H1 (cell line): ENCODE measurements at regions not wholly inside any gene's neighbourhood (a gene's known extent, or its start where the extent isn't known, plus 50 kb on each side); places are given as distances from the start of the nearest gene placed in this dataset.

ENCODE experiments used
- CTCF ChIA-PET: fragments of 300-600 bp; sonication (Branson Sonifier 250); formaldehyde crosslinking; loops from one replicate; lab custom pipeline; 2021; ENCODE audit not compliant: partially characterized antibody; lab: Charles Lee
- POLR2A ChIA-PET: fragments of 300-600 bp; sonication (Branson Sonifier 250); formaldehyde crosslinking; loops from one replicate; lab custom pipeline; 2021; ENCODE audit warnings: inconsistent platforms; ENCODE audit not compliant: partially characterized antibody; lab: Charles Lee
- DNase-seq, 2 experiments: peaks; one replicate each; pipeline versions ENCODE4 v3.0.0 to v3.0.0-alpha.2; 2010 to 2022; ENCODE audit warnings: low spot score in 2 of 2, low read depth in 1 of 2, mixed read lengths in 1 of 2
- FAIRE-seq: peaks from 2 replicates; lab custom pipeline; 2011; peaks lifted over from hg19 to GRCh38; lab: Jason Lieb, UNC
- H2AFZ ChIP-seq: 2 replicates; pipeline ENCODE4 v1.8.1; 2012; ENCODE audit warnings: low read length, inconsistent platforms
- H2AK5ac ChIP-seq: 2 replicates; pipeline ENCODE4 v1.6.1; 2013; ENCODE audit warnings: low read depth, low read length
- H2BK120ac ChIP-seq: replicated peaks from 2 replicates; pipeline ENCODE3; 2013; ENCODE audit warnings: low read depth, low read length, inconsistent platforms
- H2BK12ac ChIP-seq: 2 replicates; pipeline ENCODE4 v1.6.1; 2013; ENCODE audit warnings: low read depth, low read length
- H2BK15ac ChIP-seq: 2 replicates; pipeline ENCODE4 v1.6.1; 2013; ENCODE audit warnings: low read length
- H2BK20ac ChIP-seq: 2 replicates; pipeline ENCODE4 v1.6.1; 2013; ENCODE audit warnings: low read length
- H2BK5ac ChIP-seq: 2 replicates; pipeline ENCODE4 v1.6.1; 2013; ENCODE audit warnings: low read depth, low read length
- H3K14ac ChIP-seq: 2 replicates; pipeline ENCODE4 v1.6.1; 2013; ENCODE audit warnings: inconsistent platforms; ENCODE audit not compliant: insufficient read length
- H3K18ac ChIP-seq: 2 replicates; pipeline ENCODE4 v1.6.1; 2013; ENCODE audit warnings: low read length; ENCODE audit errors: extremely low read depth
- H3K23ac ChIP-seq: 2 replicates; pipeline ENCODE4 v1.6.1; 2013; ENCODE audit warnings: inconsistent platforms; ENCODE audit not compliant: insufficient read length
- H3K23me2 ChIP-seq: 2 replicates; pipeline ENCODE4 v1.6.1; 2013; ENCODE audit warnings: low read depth, low read length
- H3K27ac ChIP-seq: 2 replicates; pipeline ENCODE4 v1.6.1; 2011; ENCODE audit warnings: low read depth, low read length, inconsistent platforms
- H3K27me3 ChIP-seq, 4 experiments: replicated peaks in 1 of 4; 1 replicate in 1 of 4; 2 replicates in 3 of 4; pipeline versions ENCODE4 v1.6.1 to v1.8.1; 2011 to 2013; ENCODE audit warnings: low read length in 3 of 4, mild to moderate bottlenecking in 3 of 4, inconsistent platforms in 2 of 4, mixed read lengths in 2 of 4, moderate library complexity in 1 of 4; ENCODE audit not compliant: control insufficient read depth in 3 of 4, insufficient read depth in 3 of 4; ENCODE audit errors: extremely low read depth in 1 of 4
- H3K36me3 ChIP-seq, 4 experiments: 2 replicates each; pipeline versions ENCODE4 v1.6.1 to v1.8.1; 2011 to 2013; ENCODE audit warnings: mild to moderate bottlenecking in 4 of 4, low read length in 3 of 4, moderate library complexity in 2 of 4, control low read depth in 1 of 4, inconsistent platforms in 1 of 4; ENCODE audit not compliant: insufficient read depth in 4 of 4, control insufficient read depth in 2 of 4
- H3K4ac ChIP-seq: replicated peaks from 2 replicates; pipeline ENCODE3; 2013; ENCODE audit warnings: low read length, low read depth, mixed read lengths, inconsistent platforms; ENCODE audit not compliant: insufficient read length
- H3K4me1 ChIP-seq, 4 experiments: replicated peaks in 1 of 4; 1 replicate in 1 of 4; 2 replicates in 3 of 4; pipeline versions ENCODE4 v1.6.1 to v1.8.1; 2011 to 2013; ENCODE audit warnings: low read length in 3 of 4, inconsistent platforms in 2 of 4, mixed read lengths in 1 of 4; ENCODE audit not compliant: insufficient read depth in 4 of 4, control insufficient read depth in 3 of 4
- H3K4me2 ChIP-seq, 2 experiments: 2 replicates each; pipeline versions ENCODE4 v1.6.1 to v1.8.1; 2011 to 2013; ENCODE audit warnings: low read depth in 2 of 2, low read length in 2 of 2, control low read depth in 1 of 2, inconsistent platforms in 1 of 2, mild to moderate bottlenecking in 1 of 2; ENCODE audit not compliant: insufficient read depth in 1 of 2
- H3K4me3 ChIP-seq, 4 experiments: fragments of 200-600, 300-600 bp in 1 of 4; sonication (generic), shearing (Covaris generic), sonication (Bioruptor Twin) in 1 of 4; 2 replicates each; pipeline versions ENCODE4 v1.5.1 to v1.8.1; 2011 to 2016; ENCODE audit warnings: low read length in 4 of 4, low read depth in 3 of 4, control low read depth in 2 of 4, inconsistent platforms in 2 of 4, mild to moderate bottlenecking in 2 of 4, mixed read lengths in 1 of 4, moderate library complexity in 1 of 4; ENCODE audit not compliant: insufficient read depth in 2 of 4; ENCODE audit errors: extremely low read depth in 1 of 4
- H3K56ac ChIP-seq: replicated peaks from 2 replicates; pipeline ENCODE3; 2013; ENCODE audit warnings: low read depth, mild to moderate bottlenecking, mixed read lengths, low read length, inconsistent platforms; ENCODE audit not compliant: insufficient read length
- H3K79me1 ChIP-seq: 2 replicates; pipeline ENCODE4 v1.6.1; 2013; ENCODE audit warnings: low read depth, low read length, control low read depth
- H3K79me2 ChIP-seq, 2 experiments: 2 replicates each; pipeline versions ENCODE4 v1.6.1 to v1.8.1; 2012 to 2013; ENCODE audit warnings: low read length in 2 of 2, mild to moderate bottlenecking in 2 of 2, inconsistent platforms in 1 of 2; ENCODE audit not compliant: insufficient read depth in 2 of 2, control insufficient read depth in 1 of 2
- H3K9ac ChIP-seq, 4 experiments: replicated peaks in 1 of 4; 1 replicate in 1 of 4; 2 replicates in 3 of 4; pipeline versions ENCODE4 v1.6.1 to v1.8.1; 2011 to 2013; ENCODE audit warnings: low read depth in 3 of 4, low read length in 3 of 4, control low read depth in 2 of 4, mild to moderate bottlenecking in 2 of 4, moderate library complexity in 2 of 4, inconsistent platforms in 1 of 4; ENCODE audit errors: extremely low read depth in 1 of 4
- H3K9me3 ChIP-seq, 2 experiments: 2 replicates each; pipeline versions ENCODE4 v1.6.1 to v1.8.1; 2012 to 2013; ENCODE audit warnings: mild to moderate bottlenecking in 2 of 2, moderate library complexity in 2 of 2, control low read depth in 1 of 2, inconsistent platforms in 1 of 2, low read depth in 1 of 2, low read length in 1 of 2, mixed read lengths in 1 of 2; ENCODE audit not compliant: insufficient read depth in 2 of 2
- H4K20me1 ChIP-seq, 2 experiments: replicated peaks in 1 of 2; 2 replicates each; pipeline versions ENCODE3 to v1.8.1; 2011 to 2013; ENCODE audit warnings: inconsistent platforms in 2 of 2, low read length in 2 of 2, mild to moderate bottlenecking in 1 of 2; ENCODE audit not compliant: insufficient read depth in 2 of 2, control insufficient read depth in 1 of 2
- H4K5ac ChIP-seq: 2 replicates; pipeline ENCODE4 v1.6.1; 2013; ENCODE audit warnings: low read length, low read depth, mixed read lengths, inconsistent platforms; ENCODE audit not compliant: insufficient read length
- H4K8ac ChIP-seq: 2 replicates; pipeline ENCODE4 v1.8.0; 2013; ENCODE audit warnings: mild to moderate bottlenecking, moderate library complexity, low read length, inconsistent platforms; ENCODE audit not compliant: insufficient read depth; ENCODE audit errors: extremely low read depth
- H4K91ac ChIP-seq: replicated peaks from 2 replicates; pipeline ENCODE3; 2013; ENCODE audit warnings: low read length, mixed read lengths, inconsistent platforms; ENCODE audit not compliant: insufficient read length
- EP300 ChIP-seq, 2 experiments: IDR thresholded peaks; 1 replicate in 1 of 2; 2 replicates in 1 of 2; pipeline ENCODE4 v1.6.1; 2011 to 2012; ENCODE audit warnings: low read depth in 2 of 2, low read length in 2 of 2, mild to moderate bottlenecking in 2 of 2, borderline replicate concordance in 1 of 2, inconsistent platforms in 1 of 2, moderate library complexity in 1 of 2
- KDM1A ChIP-seq: fragments of 200-600, 300-600 bp; sonication (generic); IDR thresholded peaks from 2 replicates; pipeline ENCODE4 v1.7.1; 2016; ENCODE audit warnings: mild to moderate bottlenecking, low read length, borderline replicate concordance
- POLR2AphosphoS5 ChIP-seq: IDR thresholded peaks from 2 replicates; pipeline ENCODE4 v1.6.1; 2011; ENCODE audit warnings: low read depth, low read length
- RBBP5 ChIP-seq: IDR thresholded peaks from 2 replicates; pipeline ENCODE4 v1.7.1; 2012; ENCODE audit warnings: low read depth, mild to moderate bottlenecking, inconsistent platforms, low read length, moderate library complexity, borderline replicate concordance
- SAP30 ChIP-seq: fragments of 300-600 bp; sonication (generic); IDR thresholded peaks from 2 replicates; pipeline ENCODE4 v1.7.1; 2012; ENCODE audit warnings: low read length, moderate library complexity, mild to moderate bottlenecking, inconsistent platforms; ENCODE audit not compliant: insufficient read depth, insufficient replicate concordance
- SIRT6 ChIP-seq: IDR thresholded peaks from one replicate; pipeline ENCODE4 v1.7.1; 2012; ENCODE audit warnings: low read length, inconsistent platforms
- SP2 ChIP-seq: IDR thresholded peaks from 2 replicates; pipeline ENCODE4 v1.6.1; 2012; ENCODE audit warnings: mild to moderate bottlenecking, low read length, inconsistent platforms
- TF ChIP-seq, protein P1 (sequence below): IDR thresholded peaks from 2 replicates; pipeline ENCODE4 v1.6.1; 2011; ENCODE audit warnings: low read length, improper control_type of control experiment
- TF ChIP-seq, protein P2 (sequence below), 3 experiments: IDR thresholded peaks; 1 replicate in 2 of 3; 2 replicates in 1 of 3; pipeline versions ENCODE4 v1.5.1 to v1.6.1; 2011; ENCODE audit warnings: low read length in 3 of 3, mild to moderate bottlenecking in 3 of 3, inconsistent platforms in 2 of 3, low read depth in 1 of 3, moderate library complexity in 1 of 3; ENCODE audit not compliant: insufficient read depth in 1 of 3; ENCODE audit errors: control extremely low read depth in 1 of 3
- TF ChIP-seq, protein P3 (sequence below): IDR thresholded peaks from 2 replicates; pipeline ENCODE4 v1.6.1; 2012; ENCODE audit warnings: low read length, inconsistent platforms

DNA sequence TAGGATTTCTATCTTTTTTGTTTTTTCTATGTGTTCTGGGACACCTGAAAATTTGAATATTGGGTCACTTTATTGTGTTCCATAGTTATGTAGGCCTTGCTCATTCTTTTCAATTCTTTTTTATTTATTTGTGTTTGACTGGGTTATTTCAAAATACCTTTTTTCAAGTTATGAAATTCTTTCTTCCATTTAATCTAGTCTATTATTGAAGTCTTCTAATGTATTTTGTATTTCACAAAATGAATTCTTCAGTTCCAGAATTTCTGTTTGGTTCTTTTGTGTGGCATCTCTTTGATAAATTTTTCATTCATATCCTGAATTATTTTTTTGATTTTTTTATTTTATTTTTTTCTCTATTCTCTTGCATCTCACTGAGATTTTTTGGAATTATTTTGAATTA lies 628.8 kb downstream of the NR2F1-AS1 start:
- Histone ChIP-seq H2BK12ac (no peak overlapping the region), H3K79me1 (no peaks in the 10 kb centered on the region), H3K14ac (no peak overlapping the region), H3K9ac (no peak overlapping the region), H2BK120ac (no peak overlapping the region), H4K8ac (no peak overlapping the region), H3K36me3 (no peaks in the 10 kb centered on the region), H3K9me3 (no peaks in the 10 kb centered on the region), H3K27ac (no peak overlapping the region), H3K4me3 (no peak overlapping the region), H3K4ac (no peak overlapping the region), H2BK20ac (no peak overlapping the region), H3K4me1 (no peaks in the 10 kb centered on the region), H3K27me3 (no peaks in the 10 kb centered on the region), H2AFZ (no peak overlapping the region), H3K79me2 (no peaks in the 10 kb centered on the region), H3K23me2 (no peaks in the 10 kb centered on the region), H4K20me1 (no peaks in the 10 kb centered on the region), H2BK15ac (no peak overlapping the region), H3K23ac (no peak overlapping the region), H3K4me2 (no peak overlapping the region), H3K56ac (no peak overlapping the region), H3K18ac (no peak overlapping the region), H4K5ac (no peak overlapping the region), H2BK5ac (no peak overlapping the region), H2AK5ac (no peak overlapping the region), H4K91ac (no peak overlapping the region)
- POLR2A ChIA-PET: no interaction called here
- DNase-seq (no peak), FAIRE-seq (no peak)
- CTCF ChIA-PET: no interaction called here
- TF ChIP-seq RBBP5: no peak
- TF ChIP-seq POLR2AphosphoS5: no peak
- TF ChIP-seq KDM1A: no peak
- TF ChIP-seq SIRT6: no peak
- TF ChIP-seq, protein P1, sequence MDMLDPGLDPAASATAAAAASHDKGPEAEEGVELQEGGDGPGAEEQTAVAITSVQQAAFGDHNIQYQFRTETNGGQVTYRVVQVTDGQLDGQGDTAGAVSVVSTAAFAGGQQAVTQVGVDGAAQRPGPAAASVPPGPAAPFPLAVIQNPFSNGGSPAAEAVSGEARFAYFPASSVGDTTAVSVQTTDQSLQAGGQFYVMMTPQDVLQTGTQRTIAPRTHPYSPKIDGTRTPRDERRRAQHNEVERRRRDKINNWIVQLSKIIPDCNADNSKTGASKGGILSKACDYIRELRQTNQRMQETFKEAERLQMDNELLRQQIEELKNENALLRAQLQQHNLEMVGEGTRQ: no peak
- TF ChIP-seq, protein P2, sequence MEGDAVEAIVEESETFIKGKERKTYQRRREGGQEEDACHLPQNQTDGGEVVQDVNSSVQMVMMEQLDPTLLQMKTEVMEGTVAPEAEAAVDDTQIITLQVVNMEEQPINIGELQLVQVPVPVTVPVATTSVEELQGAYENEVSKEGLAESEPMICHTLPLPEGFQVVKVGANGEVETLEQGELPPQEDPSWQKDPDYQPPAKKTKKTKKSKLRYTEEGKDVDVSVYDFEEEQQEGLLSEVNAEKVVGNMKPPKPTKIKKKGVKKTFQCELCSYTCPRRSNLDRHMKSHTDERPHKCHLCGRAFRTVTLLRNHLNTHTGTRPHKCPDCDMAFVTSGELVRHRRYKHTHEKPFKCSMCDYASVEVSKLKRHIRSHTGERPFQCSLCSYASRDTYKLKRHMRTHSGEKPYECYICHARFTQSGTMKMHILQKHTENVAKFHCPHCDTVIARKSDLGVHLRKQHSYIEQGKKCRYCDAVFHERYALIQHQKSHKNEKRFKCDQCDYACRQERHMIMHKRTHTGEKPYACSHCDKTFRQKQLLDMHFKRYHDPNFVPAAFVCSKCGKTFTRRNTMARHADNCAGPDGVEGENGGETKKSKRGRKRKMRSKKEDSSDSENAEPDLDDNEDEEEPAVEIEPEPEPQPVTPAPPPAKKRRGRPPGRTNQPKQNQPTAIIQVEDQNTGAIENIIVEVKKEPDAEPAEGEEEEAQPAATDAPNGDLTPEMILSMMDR (IDR thresholded peaks at IDR 0.05; ENCODE audit: control extremely low read depth in 1 of 3, insufficient read depth in 1 of 3, low read depth in 1 of 3, low read length in 3 of 3): no peak
- TF ChIP-seq SP2: no peak
- TF ChIP-seq, protein P3, sequence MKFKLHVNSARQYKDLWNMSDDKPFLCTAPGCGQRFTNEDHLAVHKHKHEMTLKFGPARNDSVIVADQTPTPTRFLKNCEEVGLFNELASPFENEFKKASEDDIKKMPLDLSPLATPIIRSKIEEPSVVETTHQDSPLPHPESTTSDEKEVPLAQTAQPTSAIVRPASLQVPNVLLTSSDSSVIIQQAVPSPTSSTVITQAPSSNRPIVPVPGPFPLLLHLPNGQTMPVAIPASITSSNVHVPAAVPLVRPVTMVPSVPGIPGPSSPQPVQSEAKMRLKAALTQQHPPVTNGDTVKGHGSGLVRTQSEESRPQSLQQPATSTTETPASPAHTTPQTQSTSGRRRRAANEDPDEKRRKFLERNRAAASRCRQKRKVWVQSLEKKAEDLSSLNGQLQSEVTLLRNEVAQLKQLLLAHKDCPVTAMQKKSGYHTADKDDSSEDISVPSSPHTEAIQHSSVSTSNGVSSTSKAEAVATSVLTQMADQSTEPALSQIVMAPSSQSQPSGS: no peak
- no peak for TF ChIP-seq EP300 (IDR thresholded peaks at IDR 0.05; ENCODE audit: borderline replicate concordance in 1 of 2, low read depth in 2 of 2, low read length in 2 of 2)
- no peak for TF ChIP-seq SAP30
